GM23248 (cell line): ENCODE measurements at regions not wholly inside any gene's neighbourhood (a gene's known extent, or its start where the extent isn't known, plus 50 kb on each side); places are given as distances from the start of the nearest gene placed in this dataset. TPM values are rescaled to one million over a fixed set of nuclear protein-coding genes. Genes with fewer than 3 reads are reported as not detected.

ENCODE experiments used
- DNase-seq: peaks from one replicate; pipeline ENCODE4 v3.0.0-alpha.2; 2015
- H2AFZ ChIP-seq: fragments of 200-600 bp; sonication (generic); 2 replicates; pipeline ENCODE4 v1.6.1; 2016; ENCODE audit warnings: antibody characterized with exemption
- H3F3A ChIP-seq: fragments of 200-600 bp; sonication (generic); 2 replicates; pipeline ENCODE4 v1.6.1; 2016; ENCODE audit warnings: mild to moderate bottlenecking, antibody characterized with exemption, mixed run types; ENCODE audit not compliant: insufficient read depth
- H3K27ac ChIP-seq: fragments of 200-600 bp; sonication (generic); 2 replicates; pipeline ENCODE4 v1.5.1; 2016; ENCODE audit warnings: mild to moderate bottlenecking
- H3K27me3 ChIP-seq: fragments of 200-600 bp; sonication (generic); replicated peaks from 2 replicates; pipeline ENCODE4 v1.6.1; 2016; ENCODE audit warnings: mild to moderate bottlenecking; ENCODE audit not compliant: insufficient read depth
- H3K36me3 ChIP-seq: fragments of 200-600 bp; sonication (generic); 2 replicates; pipeline ENCODE4 v1.6.1; 2016; ENCODE audit warnings: low read depth, mild to moderate bottlenecking
- H3K4me1 ChIP-seq: fragments of 200-600 bp; sonication (generic); 2 replicates; pipeline ENCODE4 v1.6.1; 2016; ENCODE audit warnings: mild to moderate bottlenecking; ENCODE audit not compliant: insufficient read depth
- H3K4me2 ChIP-seq: fragments of 200-600 bp; sonication (generic); one replicate; pipeline ENCODE4 v1.6.1; 2016; ENCODE audit warnings: mild to moderate bottlenecking; ENCODE audit not compliant: unreplicated experiment
- H3K4me3 ChIP-seq: fragments of 200-600 bp; sonication (generic); 2 replicates; pipeline ENCODE4 v1.5.1; 2016; ENCODE audit warnings: mild to moderate bottlenecking
- H3K79me2 ChIP-seq: fragments of 200-600 bp; sonication (generic); 2 replicates; pipeline ENCODE4 v1.6.1; 2016; ENCODE audit warnings: mild to moderate bottlenecking; ENCODE audit not compliant: insufficient read depth
- H3K9ac ChIP-seq: fragments of 200-600 bp; sonication (generic); 2 replicates; pipeline ENCODE4 v1.6.1; 2016; ENCODE audit warnings: mild to moderate bottlenecking
- H3K9me2 ChIP-seq: fragments of 200-600 bp; sonication (generic); 2 replicates; pipeline ENCODE4 v1.6.1; 2016; ENCODE audit warnings: mixed run types, mild to moderate bottlenecking, moderate library complexity; ENCODE audit not compliant: insufficient read depth
- H3K9me3 ChIP-seq: fragments of 200-600 bp; sonication (generic); one replicate; pipeline ENCODE4 v1.6.1; 2017; ENCODE audit warnings: low read depth
- H4K20me1 ChIP-seq: fragments of 200-600 bp; sonication (generic); 2 replicates; pipeline ENCODE4 v1.6.0; 2016; ENCODE audit not compliant: insufficient read depth
- EZH2 ChIP-seq: fragments of 200-600 bp; sonication (generic); IDR thresholded peaks from 2 replicates; pipeline ENCODE4 v1.6.1; 2018; ENCODE audit warnings: antibody characterized with exemption, mild to moderate bottlenecking; ENCODE audit not compliant: insufficient read depth, poor library complexity, severe bottlenecking
- EZH2phosphoT487 ChIP-seq: fragments of 200-600 bp; sonication (generic); IDR thresholded peaks from 2 replicates; pipeline ENCODE4 v1.6.1; 2018; ENCODE audit warnings: antibody characterized with exemption, moderate library complexity, mild to moderate bottlenecking, low read depth; ENCODE audit not compliant: insufficient read depth
- WGBS, 2 experiments: methylation state at CpG; one replicate each; pipeline ENCODE4 v1.1.6; 2015 to 2017; ENCODE audit warnings: low lambda C conversion rate in 2 of 2, low coverage in 1 of 2; ENCODE audit errors: missing lambda C conversion rate in 2 of 2; 5-methylcytosine and 5-hydroxymethylcytosine counted together
- in situ Hi-C: fragments of 300-500 bp; cut with MboI; formaldehyde crosslinking; loops from 2 replicates; pipeline ENCODE4 v1.15.0; 2020
- small RNA-seq: library from RNA; depleted of rRNA; stranded (forward); fragments of <200 nt; gene quantifications from one replicate; pipeline ENCODE3, GENCODE V24; 2014; ENCODE audit warnings: low read depth, low replicate concordance

DNA sequence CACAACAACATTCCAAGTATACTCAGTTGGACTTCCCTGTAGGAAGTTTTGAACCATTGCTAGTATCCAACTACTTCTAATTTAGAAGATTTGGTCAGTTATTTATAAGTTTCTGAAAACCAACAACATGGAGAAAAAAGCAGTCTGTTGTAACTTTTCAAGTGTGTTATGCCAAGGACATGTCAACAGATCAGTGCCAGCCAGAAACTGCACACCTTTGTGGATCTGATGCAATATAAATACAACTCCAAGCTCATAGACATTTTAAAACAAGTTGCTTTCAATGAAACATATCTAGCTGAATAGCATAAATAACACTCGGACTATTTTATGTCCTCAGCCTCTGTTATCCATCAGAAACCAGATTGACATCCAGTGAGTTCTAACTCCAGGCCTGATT lies 58.3 kb upstream of the CARMIL1 start:
- Histone ChIP-seq H3K9me3 (no peaks in the 10 kb centered on the region), H3K27ac (no peak overlapping the region), H2AFZ (peak overlapping the region; percentile 53; the same call in 1 of the 2 replicates), H4K20me1 (no peaks in the 10 kb centered on the region), H3K4me2 (no peak overlapping the region), H3K4me1 (peaks cover 23% of the 10 kb centered on the region), H3F3A (peaks cover 9% of the 10 kb centered on the region), H3K27me3 (no peaks in the 10 kb centered on the region), H3K4me3 (no peak overlapping the region), H3K36me3 (no peaks in the 10 kb centered on the region), H3K9ac (no peak overlapping the region), H3K9me2 (no peaks in the 10 kb centered on the region), H3K79me2 (no peaks in the 10 kb centered on the region)
- WGBS, 2 experiments: 100% methylated on average over 1 of the region's 1 CpG
- in situ Hi-C loops: no loop called here
- no peak for DNase-seq
- TF ChIP-seq EZH2phosphoT487: no peak
- no peak for TF ChIP-seq EZH2

DNA sequence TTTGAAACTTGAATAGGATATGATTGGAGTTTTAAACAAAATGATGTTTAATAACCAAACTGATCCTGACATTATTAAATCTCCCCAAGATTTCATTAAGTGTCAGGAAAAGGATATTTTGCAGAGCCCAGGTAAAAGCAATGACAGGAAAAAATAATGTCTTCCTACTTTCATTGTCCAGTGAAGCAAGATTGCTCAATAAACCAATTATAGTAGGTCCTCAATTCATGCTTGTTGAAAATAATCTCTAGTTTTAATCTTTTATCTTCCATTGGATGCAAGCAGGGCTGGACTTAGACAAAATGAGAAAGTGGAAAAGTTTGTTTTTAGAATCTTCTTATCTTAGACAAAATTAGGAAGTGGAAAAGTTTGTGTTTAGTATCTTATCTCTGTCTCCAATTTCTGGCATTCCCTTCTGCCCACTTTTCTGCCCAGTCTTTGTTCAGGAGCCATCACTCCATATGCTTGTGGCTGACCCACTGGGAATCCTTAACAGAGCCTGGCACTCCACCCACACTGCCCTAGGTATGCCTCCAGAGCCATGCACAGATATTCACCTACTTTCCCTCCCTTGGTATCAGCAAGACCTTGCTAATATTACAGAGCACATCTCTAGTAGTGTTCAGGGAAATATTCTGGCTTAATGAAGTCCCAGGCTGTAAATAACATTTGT lies 57.0 kb upstream of the CARMIL1 start:
- Histone ChIP-seq H3K9me3 (no peaks in the 10 kb centered on the region), H3K79me2 (no peaks in the 10 kb centered on the region), H3K9me2 (no peaks in the 10 kb centered on the region), H3K27me3 (no peaks in the 10 kb centered on the region), H3K4me3 (no peak overlapping the region), H2AFZ (peak overlapping the region; percentile 45), H4K20me1 (no peaks in the 10 kb centered on the region), H3K36me3 (no peaks in the 10 kb centered on the region), H3K4me1 (peaks cover 23% of the 10 kb centered on the region), H3K4me2 (no peak overlapping the region), H3K27ac (no peak overlapping the region), H3F3A (peaks cover 9% of the 10 kb centered on the region), H3K9ac (no peak overlapping the region)
- DNase-seq: no peak
- in situ Hi-C loops: no loop called here
- TF ChIP-seq EZH2 (no peak), EZH2phosphoT487 (no peak)

DNA sequence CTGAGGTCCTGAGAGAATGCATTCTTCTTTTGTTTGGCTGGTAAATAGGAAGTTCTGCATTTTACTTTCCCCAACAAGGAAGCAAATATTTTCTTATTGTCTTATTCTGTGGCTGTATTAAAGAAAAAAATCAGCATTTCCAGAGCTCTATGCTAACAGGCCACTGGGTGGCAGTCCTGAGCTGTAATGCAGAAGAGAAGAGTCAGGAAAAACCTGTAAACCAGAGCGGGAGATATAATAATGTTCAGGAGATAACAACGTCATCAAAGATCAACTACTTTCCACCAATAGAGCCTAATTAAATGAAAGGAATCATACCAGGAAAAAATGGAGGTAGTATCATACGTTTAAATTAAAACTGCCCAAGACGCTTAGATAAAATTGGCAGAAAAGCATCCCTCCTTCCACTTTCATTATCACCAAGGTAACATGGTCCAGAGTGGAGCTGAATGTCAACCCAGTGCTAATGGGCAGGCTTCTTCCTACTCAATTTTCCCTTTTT lies 55.6 kb upstream of the CARMIL1 start:
- Histone ChIP-seq H3K27me3 (no peaks in the 10 kb centered on the region), H3K4me3 (peak overlapping the region; percentile 65), H3K4me2 (peak overlapping the region; percentile 71), H4K20me1 (no peaks in the 10 kb centered on the region), H3K79me2 (no peaks in the 10 kb centered on the region), H3K9me2 (no peaks in the 10 kb centered on the region), H3K27ac (no peak overlapping the region), H3K36me3 (no peaks in the 10 kb centered on the region), H3K9me3 (no peaks in the 10 kb centered on the region), H3K9ac (no peak overlapping the region), H3K4me1 (peaks cover 24% of the 10 kb centered on the region), H3F3A (peaks cover 9% of the 10 kb centered on the region), H2AFZ (peak overlapping the region; percentile 45)
- in situ Hi-C loops: no loop called here
- 2 to 6% methylated on average over 4 of the region's 4 CpGs for whole genome bisulfite sequencing, 2 experiments
- TF ChIP-seq EZH2phosphoT487: no peak
- no peak for TF ChIP-seq EZH2
- peak; percentile 79 for DNase-seq

DNA sequence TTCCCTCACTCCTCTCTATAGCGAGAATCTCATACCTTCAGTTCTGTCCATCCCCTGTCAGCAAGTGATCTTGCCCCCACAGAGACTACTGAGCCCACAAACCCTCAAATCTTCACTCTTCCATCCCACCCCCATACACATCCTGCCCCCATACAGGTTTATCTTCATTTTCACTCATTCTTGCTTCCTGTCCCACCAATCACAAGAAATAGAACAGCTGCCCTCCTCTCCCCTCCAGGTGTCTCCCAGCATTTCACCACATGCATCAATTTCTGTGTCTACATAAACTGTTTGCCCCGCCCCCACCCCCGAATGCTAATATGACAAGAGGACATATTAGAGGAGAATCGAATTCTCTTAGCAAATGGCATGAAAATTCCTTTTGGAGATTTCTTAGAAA lies 54.9 kb upstream of the CARMIL1 start:
- WGBS, 2 experiments: 86 to 97% methylated on average over 4 of the region's 4 CpGs
- Histone ChIP-seq H2AFZ (no peak overlapping the region), H3K79me2 (no peaks in the 10 kb centered on the region), H3K9me3 (no peaks in the 10 kb centered on the region), H4K20me1 (no peaks in the 10 kb centered on the region), H3K27me3 (no peaks in the 10 kb centered on the region), H3K4me2 (no peak overlapping the region), H3F3A (peaks cover 13% of the 10 kb centered on the region), H3K4me3 (no peak overlapping the region), H3K27ac (no peak overlapping the region), H3K4me1 (peaks cover 28% of the 10 kb centered on the region), H3K36me3 (no peaks in the 10 kb centered on the region), H3K9me2 (no peaks in the 10 kb centered on the region), H3K9ac (no peak overlapping the region)
- TF ChIP-seq EZH2phosphoT487: no peak
- no peak for TF ChIP-seq EZH2
- in situ Hi-C loops: no loop called here
- DNase-seq: no peak

DNA sequence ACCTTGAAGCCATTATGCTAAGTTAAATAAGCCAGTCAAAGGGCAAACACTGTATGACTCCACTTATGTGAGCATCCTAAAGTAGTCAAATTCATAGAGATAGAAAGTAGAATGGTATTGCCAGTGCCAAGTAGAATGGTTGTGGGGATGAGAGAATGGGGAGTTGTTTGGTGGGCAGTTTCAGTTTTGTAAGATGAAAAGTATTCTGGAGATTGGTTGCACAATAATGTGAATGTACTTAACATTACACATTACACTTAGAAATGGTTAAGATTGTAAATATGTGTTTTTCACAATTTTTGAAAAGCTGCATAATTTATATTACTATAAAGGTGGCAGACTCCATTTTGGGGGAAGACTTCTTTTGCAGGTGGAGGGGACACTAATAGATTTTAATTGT lies 51.3 kb upstream of the CARMIL1 start:
- in situ Hi-C loops: no loop called here
- no peak overlapping the region for H3K4me2 ChIP-seq
- no peaks in the 10 kb centered on the region for H3K9me3 ChIP-seq
- H3K4me3 ChIP-seq: no peak overlapping the region
- TF ChIP-seq EZH2: no peak
- no peak for TF ChIP-seq EZH2phosphoT487
- H3K9ac ChIP-seq: no peak overlapping the region
- no peaks in the 10 kb centered on the region for H3K79me2 ChIP-seq
- no peak overlapping the region for H2AFZ ChIP-seq
- H3K36me3 ChIP-seq: no peaks in the 10 kb centered on the region
- H3K4me1 ChIP-seq: peaks cover 35% of the 10 kb centered on the region
- H3F3A ChIP-seq: peaks cover 16% of the 10 kb centered on the region
- no peak for DNase-seq
- H3K27me3 ChIP-seq: no peaks in the 10 kb centered on the region
- no peaks in the 10 kb centered on the region for H3K9me2 ChIP-seq
- H3K27ac ChIP-seq: no peak overlapping the region
- H4K20me1 ChIP-seq: no peaks in the 10 kb centered on the region

Small RNAs in the stretch of these regions (small RNA-seq; reads per million reads assigned to genes)
- not detected for gene RN7SL334P
